H7 (cell line): ENCODE measurements at regions not wholly inside any gene's neighbourhood (a gene's known extent, or its start where the extent isn't known, plus 50 kb on each side); places are given as distances from the start of the nearest gene placed in this dataset.

Source experiments
- DNase-seq: peaks from one replicate; pipeline ENCODE4 v3.0.0; 2012
- H3K27me3 ChIP-seq: 2 replicates; pipeline ENCODE4 v1.6.0; 2011; ENCODE audit warnings: mild to moderate bottlenecking, low read length; ENCODE audit not compliant: control insufficient read depth, insufficient read depth
- H3K36me3 ChIP-seq: replicated peaks from 2 replicates; pipeline ENCODE4 v1.5.1; 2011; ENCODE audit warnings: low read length; ENCODE audit not compliant: control insufficient read depth, insufficient read depth
- H3K4me3 ChIP-seq: 2 replicates; pipeline ENCODE4 v1.5.1; 2011; ENCODE audit warnings: low read depth, mild to moderate bottlenecking, control low read depth, low read length, moderate library complexity; ENCODE audit not compliant: insufficient read depth

GRCh38 chr2:71851094-71851750 is 296.4 kb downstream of the CYP26B1 start:
- Histone ChIP-seq H3K4me3 (no peak overlapping the region), H3K27me3 (no peaks in the 10 kb centered on the region), H3K36me3 (no peaks in the 10 kb centered on the region)
- no peak for DNase-seq

- H3K36me3 ChIP-seq = no peaks in the 10 kb centered on the region
- H3K27me3 ChIP-seq = no peaks in the 10 kb centered on the region
- DNase-seq = no peak
- H3K4me3 ChIP-seq = no peak overlapping the region
These were observed 297.3 kb downstream of the CYP26B1 start for GRCh38 chr2:71850306-71850801.

- Histone ChIP-seq H3K4me3 (no peak overlapping the region), H3K27me3 (no peaks in the 10 kb centered on the region), H3K36me3 (no peaks in the 10 kb centered on the region)
- DNase-seq = no peak
These were observed 297.9 kb downstream of the CYP26B1 start for GRCh38 chr2:71849607-71850305.

GRCh38 chr2:71849111-71849510 is 298.6 kb downstream of the CYP26B1 start:
- no peak for DNase-seq
- H3K36me3 ChIP-seq = no peaks in the 10 kb centered on the region
- H3K4me3 ChIP-seq = no peak overlapping the region
- H3K27me3 ChIP-seq = no peaks in the 10 kb centered on the region; the same call in 1 of the 2 replicates

GRCh38 chr2:71846669-71847291 is 300.9 kb downstream of the CYP26B1 start:
- no peak for DNase-seq

GRCh38 chr2:71846072-71846471 is 301.6 kb downstream of the CYP26B1 start:
- no peak overlapping the region for H3K4me3 ChIP-seq
- no peaks in the 10 kb centered on the region for H3K36me3 ChIP-seq
- DNase-seq = no peak
- H3K27me3 ChIP-seq = no peaks in the 10 kb centered on the region; the same call in 1 of the 2 replicates

More at GRCh38 chr2:71846669-71847291, 300.9 kb downstream of the CYP26B1 start:
- Histone ChIP-seq H3K36me3 (no peaks in the 10 kb centered on the region), H3K27me3 (no peaks in the 10 kb centered on the region; the same call in 1 of the 2 replicates), H3K4me3 (no peak overlapping the region)

GRCh38 chr2:71844967-71845366 is 302.7 kb downstream of the CYP26B1 start:
- Histone ChIP-seq H3K36me3 (no peaks in the 10 kb centered on the region), H3K4me3 (no peak overlapping the region), H3K27me3 (no peaks in the 10 kb centered on the region; the same call in 1 of the 2 replicates)
- no peak for DNase-seq

GRCh38 chr2:71843391-71843850 is 304.2 kb downstream of the CYP26B1 start:
- no peaks in the 10 kb centered on the region for H3K36me3 ChIP-seq
- no peaks in the 10 kb centered on the region; the same call in 1 of the 2 replicates for H3K27me3 ChIP-seq
- H3K4me3 ChIP-seq = no peak overlapping the region
- no peak for DNase-seq

GRCh38 chr2:71842744-71843143 is 304.9 kb downstream of the CYP26B1 start:
- Histone ChIP-seq H3K36me3 (no peaks in the 10 kb centered on the region), H3K4me3 (no peak overlapping the region), H3K27me3 (no peaks in the 10 kb centered on the region; the same call in 1 of the 2 replicates)
- no peak for DNase-seq

- H3K36me3 ChIP-seq = no peaks in the 10 kb centered on the region
- no peak overlapping the region for H3K4me3 ChIP-seq
- DNase-seq = no peak
- no peaks in the 10 kb centered on the region; the same call in none of the 2 replicates for H3K27me3 ChIP-seq
These were observed 307.8 kb downstream of the CYP26B1 start for GRCh38 chr2:71839826-71840225.

GRCh38 chr2:71834796-71835195 is 312.9 kb downstream of the CYP26B1 start:
- no peak overlapping the region for H3K4me3 ChIP-seq
- no peaks in the 10 kb centered on the region for H3K36me3 ChIP-seq
- no peaks in the 10 kb centered on the region; the same call in 1 of the 2 replicates for H3K27me3 ChIP-seq
- DNase-seq = no peak

GRCh38 chr2:71833855-71834560 is 313.7 kb downstream of the CYP26B1 start:
- Histone ChIP-seq H3K4me3 (no peak overlapping the region), H3K27me3 (no peaks in the 10 kb centered on the region; the same call in 1 of the 2 replicates), H3K36me3 (no peaks in the 10 kb centered on the region)
- no peak for DNase-seq

- H3K4me3 ChIP-seq = no peak overlapping the region
- no peak for DNase-seq
- no peaks in the 10 kb centered on the region for H3K36me3 ChIP-seq
- H3K27me3 ChIP-seq = no peaks in the 10 kb centered on the region; the same call in 1 of the 2 replicates
These were observed 314.4 kb downstream of the CYP26B1 start for GRCh38 chr2:71833272-71833671.

GRCh38 chr2:71832844-71833243 is 314.8 kb downstream of the CYP26B1 start:
- no peak overlapping the region for H3K4me3 ChIP-seq
- DNase-seq = no peak
- H3K36me3 ChIP-seq = no peaks in the 10 kb centered on the region
- no peaks in the 10 kb centered on the region; the same call in 1 of the 2 replicates for H3K27me3 ChIP-seq
